ENCODE measurements at regions not wholly inside any gene's neighbourhood (a gene's known extent, or its start where the extent isn't known, plus 50 kb on each side); places are given as distances from the start of the nearest gene placed in this dataset.
"Not testable (repeated sequence)": the region's sequence is repeated elsewhere in the genome, so short reads cannot be mapped to it uniquely, and the experiment has no call there.

- Histone ChIP-seq H3K9me3 (ENCODE audit: control insufficient read depth in 2 of 3, insufficient read depth in 1 of 3, low read length in 3 of 3) (no peaks in the 10 kb centered on the region), H3K36me3 (ENCODE audit: control insufficient read depth in 2 of 3, insufficient read depth in 3 of 3, low read length in 3 of 3) (no peaks in the 10 kb centered on the region), H3K4me3 (ENCODE audit: low read length in 3 of 3) (no peak overlapping the region), H3K27ac (ENCODE audit: low read depth in 2 of 2, low read length in 2 of 2) (no peak overlapping the region), H3K9ac (ENCODE audit: low read length in 3 of 3) (no peak overlapping the region), H3K4me1 (ENCODE audit: control insufficient read depth in 2 of 3, insufficient read depth in 2 of 3, low read depth in 1 of 3, low read length in 3 of 3) (no peaks in the 10 kb centered on the region), H3K27me3 (ENCODE audit: control insufficient read depth, insufficient read depth, low read length) (no peaks in the 10 kb centered on the region)
- DNase-seq (peak; percentile 15 to 79 (median 30)), FAIRE-seq (no peak)
- intact Hi-C loops (cut with DNase I): no loop called here
- TF ChIP-seq CTCF (IDR thresholded peaks at IDR 0.05; ENCODE audit: borderline replicate concordance, extremely low read depth, insufficient read depth): no peak
These were observed 61.7 kb upstream of the SHLD1 start for GRCh38 chr20:5688431-5688972.

GRCh38 chr20:5687884-5688283 is 62.3 kb upstream of the SHLD1 start:
- no peak for TF ChIP-seq CTCF (IDR thresholded peaks at IDR 0.05; ENCODE audit: borderline replicate concordance, extremely low read depth, insufficient read depth)
- intact Hi-C loops (cut with DNase I): no loop called here
- Histone ChIP-seq H3K9me3 (ENCODE audit: control insufficient read depth in 2 of 3, insufficient read depth in 1 of 3, low read length in 3 of 3) (no peaks in the 10 kb centered on the region), H3K4me1 (ENCODE audit: control insufficient read depth in 2 of 3, insufficient read depth in 2 of 3, low read depth in 1 of 3, low read length in 3 of 3) (no peaks in the 10 kb centered on the region), H3K27ac (ENCODE audit: low read depth in 2 of 2, low read length in 2 of 2) (no peak overlapping the region), H3K9ac (ENCODE audit: low read length in 3 of 3) (no peak overlapping the region), H3K27me3 (ENCODE audit: control insufficient read depth, insufficient read depth, low read length) (no peaks in the 10 kb centered on the region), H3K4me3 (ENCODE audit: low read length in 3 of 3) (no peak overlapping the region), H3K36me3 (ENCODE audit: control insufficient read depth in 2 of 3, insufficient read depth in 3 of 3, low read length in 3 of 3) (no peaks in the 10 kb centered on the region)
- no peak for FAIRE-seq
- DNase-seq: no peak

- H3K4me1 ChIP-seq (ENCODE audit: control insufficient read depth in 2 of 3, insufficient read depth in 2 of 3, low read depth in 1 of 3, low read length in 3 of 3): no peaks in the 10 kb centered on the region
- H3K36me3 ChIP-seq (ENCODE audit: control insufficient read depth in 2 of 3, insufficient read depth in 3 of 3, low read length in 3 of 3): no peaks in the 10 kb centered on the region
- no peak for DNase-seq
- no peak for TF ChIP-seq CTCF (IDR thresholded peaks at IDR 0.05; ENCODE audit: borderline replicate concordance, extremely low read depth, insufficient read depth)
- no peak overlapping the region for H3K4me3 ChIP-seq (ENCODE audit: low read length in 3 of 3)
- no peak overlapping the region for H3K27ac ChIP-seq (ENCODE audit: low read depth in 2 of 2, low read length in 2 of 2)
- no peak overlapping the region for H3K9ac ChIP-seq (ENCODE audit: low read length in 3 of 3)
- H3K9me3 ChIP-seq (ENCODE audit: control insufficient read depth in 2 of 3, insufficient read depth in 1 of 3, low read length in 3 of 3): no peaks in the 10 kb centered on the region
- H3K27me3 ChIP-seq (ENCODE audit: control insufficient read depth, insufficient read depth, low read length): no peaks in the 10 kb centered on the region
- intact Hi-C loops (cut with DNase I): no loop called here
- no peak for FAIRE-seq
These were observed 63.7 kb upstream of the SHLD1 start for GRCh38 chr20:5686384-5687105.

- H3K36me3 ChIP-seq (ENCODE audit: control insufficient read depth in 2 of 3, insufficient read depth in 3 of 3, low read length in 3 of 3); H3K4me1 ChIP-seq (ENCODE audit: control insufficient read depth in 2 of 3, insufficient read depth in 2 of 3, low read depth in 1 of 3, low read length in 3 of 3); H3K9ac ChIP-seq (ENCODE audit: low read length in 3 of 3); FAIRE-seq; intact Hi-C loops (cut with DNase I); H3K27me3 ChIP-seq (ENCODE audit: control insufficient read depth, insufficient read depth, low read length); H3K4me3 ChIP-seq (ENCODE audit: low read length in 3 of 3); H3K27ac ChIP-seq (ENCODE audit: low read depth in 2 of 2, low read length in 2 of 2); DNase-seq; H3K9me3 ChIP-seq (ENCODE audit: control insufficient read depth in 2 of 3, insufficient read depth in 1 of 3, low read length in 3 of 3): not testable (repeated sequence)
These were observed 67.6 kb upstream of the SHLD1 start for GRCh38 chr20:5682556-5682955.
